Neural progenitor cell (in vitro differentiated cells): ENCODE measurements at regions not wholly inside any gene's neighbourhood (a gene's known extent, or its start where the extent isn't known, plus 50 kb on each side); places are given as distances from the start of the nearest gene placed in this dataset.

Experiments used
- CTCF ChIP-seq: fragments of 200-600 bp; sonication (generic); IDR thresholded peaks from 2 replicates; pipeline ENCODE4 v1.5.1; 2017; ENCODE audit warnings: antibody characterized with exemption, mild to moderate bottlenecking
- EZH2 ChIP-seq: fragments of 200-600 bp; sonication (generic); IDR thresholded peaks from 2 replicates; pipeline ENCODE4 v1.6.1; 2017; ENCODE audit warnings: antibody characterized with exemption, mild to moderate bottlenecking, moderate library complexity

GRCh38 chr16:9154567-9155410 lies 63.3 kb downstream of the HAPSTR1 start:
- TF ChIP-seq CTCF: no peak
- no peak for TF ChIP-seq EZH2
